Neuronal stem cell (in vitro differentiated cells): ENCODE measurements at regions not wholly inside any gene's neighbourhood (a gene's known extent, or its start where the extent isn't known, plus 50 kb on each side); places are given as distances from the start of the nearest gene placed in this dataset.

ENCODE experiments used
- DNase-seq: peaks from one replicate; pipeline ENCODE4 v3.0.0-alpha.2; 2013; ENCODE audit warnings: low spot score
- H2AFZ ChIP-seq: one replicate; pipeline ENCODE4 v1.6.1; 2013; ENCODE audit warnings: mild to moderate bottlenecking, low read length, inconsistent platforms
- H2AK5ac ChIP-seq: 2 replicates; pipeline ENCODE4 v1.6.1; 2013; ENCODE audit warnings: low read depth, mild to moderate bottlenecking, inconsistent platforms, low read length, moderate library complexity, mixed read lengths
- H2BK120ac ChIP-seq: 2 replicates; pipeline ENCODE4 v1.6.1; 2013; ENCODE audit warnings: low read depth, mild to moderate bottlenecking, inconsistent platforms, low read length, moderate library complexity, mixed read lengths
- H2BK12ac ChIP-seq: one replicate; pipeline ENCODE4 v1.6.1; 2013; ENCODE audit warnings: low read length, inconsistent platforms
- H2BK15ac ChIP-seq: 2 replicates; pipeline ENCODE4 v1.6.1; 2013; ENCODE audit warnings: mild to moderate bottlenecking, low read length, inconsistent platforms, mixed read lengths
- H2BK5ac ChIP-seq: one replicate; pipeline ENCODE4 v1.6.1; 2013; ENCODE audit warnings: inconsistent platforms, mild to moderate bottlenecking, low read length, moderate library complexity
- H3K14ac ChIP-seq: one replicate; pipeline ENCODE4 v1.6.1; 2013; ENCODE audit warnings: low read length, inconsistent platforms
- H3K18ac ChIP-seq: 2 replicates; pipeline ENCODE4 v1.6.1; 2013; ENCODE audit warnings: low read length, inconsistent platforms
- H3K23ac ChIP-seq: 2 replicates; pipeline ENCODE4 v1.6.1; 2013; ENCODE audit warnings: low read depth, mild to moderate bottlenecking, mixed read lengths, low read length, inconsistent platforms; ENCODE audit not compliant: poor library complexity
- H3K27ac ChIP-seq: replicated peaks from 3 replicates; pipeline ENCODE4 v1.5.1; 2013; ENCODE audit warnings: low read length, inconsistent platforms
- H3K27me3 ChIP-seq, 3 experiments: 2 replicates each; pipeline ENCODE4 v1.6.1; 2013; ENCODE audit warnings: low read length in 3 of 3, mild to moderate bottlenecking in 2 of 3, inconsistent platforms in 1 of 3, low read depth in 1 of 3, mixed read lengths in 1 of 3, moderate library complexity in 1 of 3; ENCODE audit not compliant: control insufficient read depth in 3 of 3, insufficient read depth in 3 of 3
- H3K36me3 ChIP-seq, 2 donors: replicated peaks in 1 of 2; 2 replicates each; pipeline ENCODE4 v1.6.1; 2013; ENCODE audit warnings: low read length in 2 of 2; ENCODE audit not compliant: control insufficient read depth in 2 of 2, insufficient read depth in 2 of 2
- H3K4ac ChIP-seq: 2 replicates; pipeline ENCODE4 v1.6.1; 2013; ENCODE audit warnings: inconsistent platforms, mild to moderate bottlenecking, low read length, moderate library complexity
- H3K4me1 ChIP-seq, 2 donors: 1 replicate in 1 of 2; 2 replicates in 1 of 2; pipeline ENCODE4 v1.6.1; 2013; ENCODE audit warnings: low read length in 2 of 2, low read depth in 1 of 2; ENCODE audit not compliant: control insufficient read depth in 2 of 2, insufficient read depth in 1 of 2
- H3K4me2 ChIP-seq: one replicate; pipeline ENCODE4 v1.6.1; 2013; ENCODE audit warnings: mild to moderate bottlenecking, low read length, inconsistent platforms; ENCODE audit not compliant: insufficient read depth, poor library complexity, severe bottlenecking
- H3K4me3 ChIP-seq, 2 donors: 2 replicates each; pipeline ENCODE4 v1.5.1; 2013; ENCODE audit warnings: low read length in 2 of 2, mild to moderate bottlenecking in 2 of 2, inconsistent platforms in 1 of 2, moderate library complexity in 1 of 2
- H3K79me1 ChIP-seq: one replicate; pipeline ENCODE4 v1.6.1; 2013; ENCODE audit warnings: low read depth, mild to moderate bottlenecking, inconsistent platforms, low read length, moderate library complexity
- H3K9ac ChIP-seq: one replicate; pipeline ENCODE4 v1.6.1; 2013; ENCODE audit warnings: mild to moderate bottlenecking, low read depth, low read length, inconsistent platforms; ENCODE audit not compliant: poor library complexity
- H3K9me3 ChIP-seq, 2 donors: replicated peaks in 1 of 2; 2 replicates each; pipeline versions ENCODE3 to v1.6.1; 2013; ENCODE audit warnings: low read length in 2 of 2, mild to moderate bottlenecking in 2 of 2, inconsistent platforms in 1 of 2, low read depth in 1 of 2, mixed read lengths in 1 of 2, moderate library complexity in 1 of 2; ENCODE audit not compliant: control insufficient read depth in 2 of 2, insufficient read depth in 1 of 2
- H4K8ac ChIP-seq: one replicate; pipeline ENCODE4 v1.6.1; 2013; ENCODE audit warnings: low read depth, mild to moderate bottlenecking, inconsistent platforms, low read length, moderate library complexity
- H4K91ac ChIP-seq: one replicate; pipeline ENCODE4 v1.6.1; 2013; ENCODE audit warnings: low read length, low read depth, mild to moderate bottlenecking, inconsistent platforms; ENCODE audit not compliant: poor library complexity
- whole genome bisulfite sequencing, 2 donors: extraction: QIAGEN DNeasy Blood & Tissue Kit; methylation state at CpG; one replicate each; pipeline ENCODE4 v1.1.7; 2013; ENCODE audit warnings: missing lambda C conversion rate in 2 of 2, mixed read lengths in 1 of 2; ENCODE audit not compliant: insufficient read length in 2 of 2, insufficient replicate concordance in 1 of 2; ENCODE audit errors: extremely low coverage in 2 of 2; 5-methylcytosine and 5-hydroxymethylcytosine counted together

DNA sequence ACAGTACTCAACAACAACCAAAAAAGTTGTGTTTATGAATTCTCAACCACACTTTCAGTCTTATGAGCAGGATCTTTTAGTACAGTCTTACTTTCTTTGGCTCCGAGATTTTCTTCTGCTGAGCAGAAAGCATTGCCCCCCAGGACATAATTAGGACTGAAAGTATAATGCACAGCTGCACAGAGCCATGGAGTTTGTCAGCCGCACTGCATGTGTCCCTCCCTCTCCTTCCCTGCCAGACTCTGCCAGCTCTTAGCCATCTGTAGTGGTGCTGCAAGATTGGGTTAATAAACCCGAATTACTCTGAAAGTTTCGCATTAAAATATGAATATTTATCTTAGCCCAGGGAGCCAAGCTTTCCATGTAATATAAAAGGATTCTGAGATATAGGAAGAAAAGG lies 179.6 kb upstream of the PTCHD4 start:
- no peak overlapping the region for H3K9ac ChIP-seq
- H2BK15ac ChIP-seq: no peak overlapping the region
- no peak overlapping the region for H3K14ac ChIP-seq
- H4K8ac ChIP-seq: no peak overlapping the region
- H3K4ac ChIP-seq: no peak overlapping the region
- H3K4me3 ChIP-seq: no peak overlapping the region
- WGBS, 2 donors: no CpG with 5 or more reads among the region's 4 CpGs
- no peak for DNase-seq
- no peak overlapping the region for H3K18ac ChIP-seq
- H2AFZ ChIP-seq: no peak overlapping the region
- H3K79me1 ChIP-seq: no peaks in the 10 kb centered on the region
- H4K91ac ChIP-seq: no peak overlapping the region
- H3K23ac ChIP-seq: no peak overlapping the region
- H3K27me3 ChIP-seq: no peaks in the 10 kb centered on the region
- H2BK12ac ChIP-seq: no peak overlapping the region
- no peak overlapping the region for H3K4me2 ChIP-seq
- H3K4me1 ChIP-seq: no peaks in the 10 kb centered on the region
- no peak overlapping the region for H2AK5ac ChIP-seq
- H2BK5ac ChIP-seq: no peak overlapping the region
- no peaks in the 10 kb centered on the region for H3K36me3 ChIP-seq
- H2BK120ac ChIP-seq: no peak overlapping the region
- H3K27ac ChIP-seq: no peak overlapping the region
- no peaks in the 10 kb centered on the region for H3K9me3 ChIP-seq

GRCh38 chr6:48289841-48290240 lies 178.8 kb upstream of the PTCHD4 start:
- Histone ChIP-seq H2BK15ac (no peak overlapping the region), H3K14ac (no peak overlapping the region), H3K9ac (no peak overlapping the region)

GRCh38 chr6:48281217-48281616 lies 170.2 kb upstream of the PTCHD4 start:
- H3K4me2 ChIP-seq: no peak overlapping the region
- no CpG with 5 or more reads among the region's 1 CpG for WGBS, 2 donors
- no peak overlapping the region for H4K8ac ChIP-seq
- DNase-seq: no peak
- no peak overlapping the region for H3K4ac ChIP-seq
- H3K79me1 ChIP-seq: no peaks in the 10 kb centered on the region
- H3K4me1 ChIP-seq: peaks cover 0 to 11% of the 10 kb centered on the region in 2 donors
- H3K9ac ChIP-seq: no peak overlapping the region
- no peak overlapping the region for H3K4me3 ChIP-seq
- no peak overlapping the region for H2BK15ac ChIP-seq
- H3K23ac ChIP-seq: no peak overlapping the region
- no peak overlapping the region for H4K91ac ChIP-seq
- H2AK5ac ChIP-seq: no peak overlapping the region
- no peak overlapping the region for H3K27ac ChIP-seq
- no peak overlapping the region for H2BK5ac ChIP-seq
- H2AFZ ChIP-seq: no peak overlapping the region
- H2BK120ac ChIP-seq: no peak overlapping the region
- no peaks in the 10 kb centered on the region for H3K9me3 ChIP-seq
- H3K27me3 ChIP-seq: no peaks in the 10 kb centered on the region
- no peak overlapping the region for H3K14ac ChIP-seq
- no peak overlapping the region for H3K18ac ChIP-seq
- no peak overlapping the region for H2BK12ac ChIP-seq
- H3K36me3 ChIP-seq: no peaks in the 10 kb centered on the region

More at GRCh38 chr6:48289841-48290240, 178.8 kb upstream of the PTCHD4 start:
- no peaks in the 10 kb centered on the region for H3K79me1 ChIP-seq
- WGBS, 2 donors: no CpG with 5 or more reads among the region's 5 CpGs
- no peak overlapping the region for H2BK120ac ChIP-seq
- no peak overlapping the region for H3K4ac ChIP-seq
- no peak overlapping the region for H2BK12ac ChIP-seq
- DNase-seq: no peak
- no peak overlapping the region for H3K4me3 ChIP-seq
- H3K18ac ChIP-seq: no peak overlapping the region
- no peak overlapping the region for H4K91ac ChIP-seq
- no peaks in the 10 kb centered on the region for H3K4me1 ChIP-seq
- H3K4me2 ChIP-seq: no peak overlapping the region
- H2BK5ac ChIP-seq: no peak overlapping the region
- H3K36me3 ChIP-seq: no peaks in the 10 kb centered on the region
- H2AFZ ChIP-seq: no peak overlapping the region
- H3K27ac ChIP-seq: no peak overlapping the region
- H2AK5ac ChIP-seq: no peak overlapping the region
- H3K9me3 ChIP-seq: no peaks in the 10 kb centered on the region
- no peak overlapping the region for H4K8ac ChIP-seq
- H3K27me3 ChIP-seq: no peaks in the 10 kb centered on the region
- no peak overlapping the region for H3K23ac ChIP-seq

GRCh38 chr6:48280035-48280620 lies 169.1 kb upstream of the PTCHD4 start:
- H2BK15ac ChIP-seq: no peak overlapping the region
- H4K8ac ChIP-seq: no peak overlapping the region
- no peak for DNase-seq
- no peaks in the 10 kb centered on the region for H3K9me3 ChIP-seq
- no peak overlapping the region for H3K23ac ChIP-seq
- no peak overlapping the region for H2AK5ac ChIP-seq
- no peak overlapping the region for H2BK5ac ChIP-seq
- no peak overlapping the region for H3K9ac ChIP-seq
- H3K4ac ChIP-seq: no peak overlapping the region
- H3K36me3 ChIP-seq: no peaks in the 10 kb centered on the region
- no peak overlapping the region for H2AFZ ChIP-seq
- H2BK120ac ChIP-seq: no peak overlapping the region
- no CpG with 5 or more reads among the region's 1 CpG for WGBS, 2 donors
- H3K79me1 ChIP-seq: no peaks in the 10 kb centered on the region
- H3K27me3 ChIP-seq: no peaks in the 10 kb centered on the region
- no peak overlapping the region for H3K27ac ChIP-seq
- peaks cover 0 to 11% of the 10 kb centered on the region in 2 donors for H3K4me1 ChIP-seq
- no peak overlapping the region for H4K91ac ChIP-seq
- no peak overlapping the region for H3K4me2 ChIP-seq
- H3K18ac ChIP-seq: no peak overlapping the region
- H3K4me3 ChIP-seq: no peak overlapping the region
- no peak overlapping the region for H3K14ac ChIP-seq
- H2BK12ac ChIP-seq: no peak overlapping the region
